IMR-90 (cell line): ENCODE measurements at regions not wholly inside any gene's neighbourhood (a gene's known extent, or its start where the extent isn't known, plus 50 kb on each side); places are given as distances from the start of the nearest gene placed in this dataset.

ENCODE experiments used
- ATAC-seq: fragments of 200-7000 bp; cut with Tn5 transposase; 2 replicates; pipeline ENCODE4 v1.9.1; 2020; ENCODE audit warnings: low read depth, mild to moderate bottlenecking, moderate library complexity
- BruUV-seq: library from RNA; stranded (reverse); fragments of 400-500 nt; replicated peaks from 2 replicates; lab custom pipeline; 2021; lab: Mats Ljungman, UMichigan
- CTCF ChIA-PET: fragments of 300-600 bp; formaldehyde crosslinking; extraction: SDS; loops from one replicate; lab custom pipeline; 2021; ENCODE audit warnings: antibody characterized with exemption; lab: Yijun Ruan, JAX
- POLR2A ChIA-PET: fragments of 300-600 bp; sonication (Branson Sonifier 250); formaldehyde crosslinking; loops from one replicate; lab custom pipeline; 2022; ENCODE audit warnings: antibody characterized with exemption; ENCODE audit not compliant: unreplicated experiment; lab: Charles Lee
- DNase-seq: peaks from one replicate; pipeline ENCODE4 v3.0.0; 2013
- H2AFZ ChIP-seq: replicated peaks from 2 replicates; pipeline ENCODE3; 2013; ENCODE audit warnings: low read length, mild to moderate bottlenecking; ENCODE audit not compliant: poor library complexity
- H2AK5ac ChIP-seq: 2 replicates; pipeline ENCODE4 v1.6.1; 2013; ENCODE audit warnings: low read depth, low read length, inconsistent platforms
- H2AK9ac ChIP-seq: replicated peaks from 2 replicates; pipeline ENCODE3; 2013; ENCODE audit warnings: mild to moderate bottlenecking, low read depth, low read length, moderate library complexity; ENCODE audit not compliant: poor library complexity
- H2BK120ac ChIP-seq: 2 replicates; pipeline ENCODE4 v1.6.1; 2013; ENCODE audit warnings: low read depth, low read length, inconsistent platforms
- H2BK15ac ChIP-seq: 3 replicates; pipeline ENCODE4 v1.6.1; 2013; ENCODE audit warnings: low read depth, low read length, inconsistent platforms
- H2BK20ac ChIP-seq: 2 replicates; pipeline ENCODE4 v1.6.1; 2013; ENCODE audit warnings: low read depth, mild to moderate bottlenecking, inconsistent platforms, low read length, moderate library complexity
- H2BK5ac ChIP-seq: 2 replicates; pipeline ENCODE4 v1.6.1; 2013; ENCODE audit warnings: mild to moderate bottlenecking, low read depth, low read length, inconsistent platforms; ENCODE audit not compliant: poor library complexity, severe bottlenecking
- H3K14ac ChIP-seq: replicated peaks from 2 replicates; pipeline ENCODE4 v1.6.1; 2013; ENCODE audit warnings: low read depth, low read length, inconsistent platforms
- H3K18ac ChIP-seq: 2 replicates; pipeline ENCODE4 v1.6.1; 2013; ENCODE audit warnings: low read depth, low read length, control low read depth
- H3K23ac ChIP-seq: 2 replicates; pipeline ENCODE4 v1.6.1; 2013; ENCODE audit warnings: low read depth, low read length, inconsistent platforms
- H3K27ac ChIP-seq: 2 replicates; pipeline ENCODE4 v1.5.1; 2013; ENCODE audit warnings: mild to moderate bottlenecking, control low read depth, low read length; ENCODE audit not compliant: insufficient read depth
- H3K27me3 ChIP-seq: 2 replicates; pipeline ENCODE4 v1.6.1; 2013; ENCODE audit warnings: low read length; ENCODE audit not compliant: control insufficient read depth, insufficient read depth
- H3K36me3 ChIP-seq: 2 replicates; pipeline ENCODE4 v1.6.1; 2013; ENCODE audit warnings: low read length, mixed read lengths; ENCODE audit not compliant: control insufficient read depth, insufficient read depth
- H3K4ac ChIP-seq: 2 replicates; pipeline ENCODE4 v1.6.1; 2013; ENCODE audit warnings: low read depth, low read length, inconsistent platforms
- H3K4me1 ChIP-seq: 2 replicates; pipeline ENCODE4 v1.6.1; 2013; ENCODE audit warnings: low read length, mixed read lengths; ENCODE audit not compliant: control insufficient read depth, insufficient read depth
- H3K4me2 ChIP-seq: 2 replicates; pipeline ENCODE4 v1.6.1; 2013; ENCODE audit warnings: low read depth, mild to moderate bottlenecking, control low read depth, low read length, moderate library complexity
- H3K4me3 ChIP-seq: 2 replicates; pipeline ENCODE4 v1.5.1; 2013; ENCODE audit warnings: low read depth, mild to moderate bottlenecking, control low read depth, low read length, moderate library complexity; ENCODE audit not compliant: insufficient read depth
- H3K56ac ChIP-seq: 2 replicates; pipeline ENCODE4 v1.6.1; 2013; ENCODE audit warnings: low read length, inconsistent platforms; ENCODE audit not compliant: insufficient read depth; ENCODE audit errors: extremely low read depth
- H3K79me1 ChIP-seq, 2 experiments: 2 replicates each; pipeline ENCODE4 v1.6.1; 2013; ENCODE audit warnings: low read length in 2 of 2, inconsistent platforms in 1 of 2, low read depth in 1 of 2
- H3K9ac ChIP-seq: 2 replicates; pipeline ENCODE4 v1.6.1; 2013; ENCODE audit warnings: low read depth, low read length, control low read depth
- H3K9me1 ChIP-seq: 2 replicates; pipeline ENCODE4 v1.6.1; 2013; ENCODE audit warnings: low read length, inconsistent platforms; ENCODE audit not compliant: insufficient read depth
- H3K9me3 ChIP-seq: 2 replicates; pipeline ENCODE4 v1.6.1; 2013; ENCODE audit warnings: low read length; ENCODE audit not compliant: control insufficient read depth, insufficient read depth
- H4K20me1 ChIP-seq: 2 replicates; pipeline ENCODE4 v1.6.1; 2013; ENCODE audit warnings: low read length, inconsistent platforms; ENCODE audit not compliant: insufficient read depth
- H4K5ac ChIP-seq: 2 replicates; pipeline ENCODE4 v1.6.1; 2013; ENCODE audit warnings: mild to moderate bottlenecking, low read depth, low read length, control low read depth
- H4K8ac ChIP-seq, 2 experiments: 2 replicates each; pipeline ENCODE4 v1.6.1; 2013; ENCODE audit warnings: low read depth in 2 of 2, low read length in 2 of 2, control low read depth in 1 of 2, inconsistent platforms in 1 of 2
- H4K91ac ChIP-seq: 2 replicates; pipeline ENCODE4 v1.6.1; 2013; ENCODE audit warnings: low read depth, low read length, inconsistent platforms; ENCODE audit not compliant: insufficient read depth
- NFE2L2 ChIP-seq: fragments of 150-350 bp; IDR thresholded peaks from 2 replicates; pipeline ENCODE4 v1.6.1; 2016; ENCODE audit warnings: low read depth, mild to moderate bottlenecking, low read length
- RFX5 ChIP-seq: IDR thresholded peaks from 2 replicates; pipeline ENCODE4 v1.8.0; 2012; ENCODE audit warnings: low read depth, mild to moderate bottlenecking, low read length, moderate library complexity
- SMC3 ChIP-seq: fragments of 150-350 bp; IDR thresholded peaks from 2 replicates; pipeline ENCODE4 v1.6.1; 2016; ENCODE audit warnings: low read depth, mild to moderate bottlenecking, antibody characterized with exemption, low read length, moderate library complexity
- WGBS, 2 experiments: methylation state at CpG; one replicate each; pipeline versions ENCODE4 v1.1.5 to v1.1.7; 2013; ENCODE audit warnings: missing lambda C conversion rate in 2 of 2; ENCODE audit not compliant: insufficient read length in 1 of 2; ENCODE audit errors: extremely low coverage in 2 of 2; 5-methylcytosine and 5-hydroxymethylcytosine counted together
- dilution Hi-C: fragments of 300-500 bp; cut with HindIII; formaldehyde crosslinking; loops from one replicate; pipeline ENCODE4 v1.14.3; 2018; ENCODE audit warnings: low sequenced_read_pairs; ENCODE audit not compliant: unreplicated experiment
- in situ Hi-C: fragments of 300-500 bp; cut with MboI; formaldehyde crosslinking; loops from 3 replicates; pipeline ENCODE4 v1.14.3; 2019; ENCODE audit warnings: low sequenced_read_pairs, inconsistent platforms, mixed read lengths
- intact Hi-C: fragments of 100-400 bp; cut with micrococcal nuclease; formaldehyde crosslinking; loops from 2 replicates; pipeline ENCODE4 v1.10.0; 2022

- H3K9me1 ChIP-seq = no peaks in the 10 kb centered on the region
- intact Hi-C loops = no loop called here
- H3K9ac ChIP-seq = no peak overlapping the region
- H3K27me3 ChIP-seq = no peaks in the 10 kb centered on the region
- H3K27ac ChIP-seq = no peak overlapping the region
- no peak overlapping the region for H3K18ac ChIP-seq
- no peak overlapping the region for H4K5ac ChIP-seq
- no peak overlapping the region for H4K91ac ChIP-seq
- peaks cover 8% of the 10 kb centered on the region for H3K9me3 ChIP-seq
- no peak overlapping the region for H3K14ac ChIP-seq
- no peaks in the 10 kb centered on the region for H3K79me1 ChIP-seq
- no peak overlapping the region for H2AFZ ChIP-seq
- H2BK120ac ChIP-seq = no peak overlapping the region
- no peak overlapping the region for H3K56ac ChIP-seq
- no TSS peak for BruUV-seq
- in situ Hi-C loops = no loop called here
- H3K4me2 ChIP-seq = no peak overlapping the region
- H4K8ac ChIP-seq = no peak overlapping the region
- DNase-seq = no peak
- TF ChIP-seq RFX5 = no peak
- TF ChIP-seq SMC3 = no peak
- no peak for TF ChIP-seq NFE2L2
- no peak overlapping the region for H3K4me3 ChIP-seq
- no peak overlapping the region for H2AK5ac ChIP-seq
- H3K4me1 ChIP-seq = no peaks in the 10 kb centered on the region
- WGBS, 2 experiments = no CpG with 5 or more reads among the region's 2 CpGs
- H2BK5ac ChIP-seq = no peak overlapping the region
- no peak overlapping the region for H3K4ac ChIP-seq
- no peak overlapping the region for H2BK15ac ChIP-seq
- no peak overlapping the region for H2BK20ac ChIP-seq
- dilution Hi-C loops = no loop called here
- H3K23ac ChIP-seq = no peak overlapping the region
- H4K20me1 ChIP-seq = no peaks in the 10 kb centered on the region
- ChIA-PET POLR2A (no interaction called here), CTCF (no interaction called here)
- H3K36me3 ChIP-seq = no peaks in the 10 kb centered on the region
- no peak for ATAC-seq
- H2AK9ac ChIP-seq = no peak overlapping the region
Observed at GRCh38 chr10:23717913-23718312, 279.0 kb downstream of the OTUD1 start.
